ENCODE measurements at regions not wholly inside any gene's neighbourhood (a gene's known extent, or its start where the extent isn't known, plus 50 kb on each side); places are given as distances from the start of the nearest gene placed in this dataset.

- Histone ChIP-seq H3K36me3 (ENCODE audit: insufficient read depth, low read length) (no peaks in the 10 kb centered on the region), H2AFZ (ENCODE audit: low read depth, low read length) (no peak overlapping the region), H3K4me3 (ENCODE audit: insufficient read depth, low read depth, low read length) (no peak overlapping the region), H3K79me2 (ENCODE audit: insufficient read depth, low read length) (no peaks in the 10 kb centered on the region), H4K20me1 (ENCODE audit: insufficient read depth, low read length) (no peaks in the 10 kb centered on the region), H3K27me3 (ENCODE audit: insufficient read depth, low read length) (no peaks in the 10 kb centered on the region), H3K9ac (ENCODE audit: low read length) (no peak overlapping the region), H3K27ac (ENCODE audit: low read depth, low read length) (no peak overlapping the region), H3K9me3 (ENCODE audit: insufficient read depth, low read depth, low read length) (peaks cover 3% of the 10 kb centered on the region), H3K4me2 (ENCODE audit: low read length) (no peak overlapping the region), H3K4me1 (ENCODE audit: insufficient read depth, low read length) (peaks cover 11% of the 10 kb centered on the region)
- peaks cover 9% of the 10 kb centered on the region for H3K4me1 Mint-ChIP-seq (ENCODE audit: low read depth, unreplicated experiment)
- peaks cover 25% of the 10 kb centered on the region for H3K9me3 Mint-ChIP-seq (ENCODE audit: unreplicated experiment)
- no peak overlapping the region for H3K4me3 Mint-ChIP-seq (ENCODE audit: unreplicated experiment)
- DNase-seq (ENCODE audit: low read depth) (no peak), FAIRE-seq (no peak)
- H3K36me3 Mint-ChIP-seq (ENCODE audit: low read depth, unreplicated experiment) = no peaks in the 10 kb centered on the region
- TF ChIP-seq, protein P1, sequence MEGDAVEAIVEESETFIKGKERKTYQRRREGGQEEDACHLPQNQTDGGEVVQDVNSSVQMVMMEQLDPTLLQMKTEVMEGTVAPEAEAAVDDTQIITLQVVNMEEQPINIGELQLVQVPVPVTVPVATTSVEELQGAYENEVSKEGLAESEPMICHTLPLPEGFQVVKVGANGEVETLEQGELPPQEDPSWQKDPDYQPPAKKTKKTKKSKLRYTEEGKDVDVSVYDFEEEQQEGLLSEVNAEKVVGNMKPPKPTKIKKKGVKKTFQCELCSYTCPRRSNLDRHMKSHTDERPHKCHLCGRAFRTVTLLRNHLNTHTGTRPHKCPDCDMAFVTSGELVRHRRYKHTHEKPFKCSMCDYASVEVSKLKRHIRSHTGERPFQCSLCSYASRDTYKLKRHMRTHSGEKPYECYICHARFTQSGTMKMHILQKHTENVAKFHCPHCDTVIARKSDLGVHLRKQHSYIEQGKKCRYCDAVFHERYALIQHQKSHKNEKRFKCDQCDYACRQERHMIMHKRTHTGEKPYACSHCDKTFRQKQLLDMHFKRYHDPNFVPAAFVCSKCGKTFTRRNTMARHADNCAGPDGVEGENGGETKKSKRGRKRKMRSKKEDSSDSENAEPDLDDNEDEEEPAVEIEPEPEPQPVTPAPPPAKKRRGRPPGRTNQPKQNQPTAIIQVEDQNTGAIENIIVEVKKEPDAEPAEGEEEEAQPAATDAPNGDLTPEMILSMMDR (IDR thresholded peaks at IDR 0.05; ENCODE audit: insufficient read depth, low read depth, low read length) = no peak
- TF ChIP-seq EZH2 (IDR thresholded peaks at IDR 0.05; ENCODE audit: insufficient read depth, low read length) = no peak
- no peak overlapping the region for H3K27ac Mint-ChIP-seq (ENCODE audit: unreplicated experiment)
- H3K27me3 Mint-ChIP-seq (ENCODE audit: low read depth, unreplicated experiment) = peaks cover 17% of the 10 kb centered on the region
Measured at GRCh38 chr9:87810679-87811178, 71.9 kb upstream of the SPATA31E1 start.

DNA sequence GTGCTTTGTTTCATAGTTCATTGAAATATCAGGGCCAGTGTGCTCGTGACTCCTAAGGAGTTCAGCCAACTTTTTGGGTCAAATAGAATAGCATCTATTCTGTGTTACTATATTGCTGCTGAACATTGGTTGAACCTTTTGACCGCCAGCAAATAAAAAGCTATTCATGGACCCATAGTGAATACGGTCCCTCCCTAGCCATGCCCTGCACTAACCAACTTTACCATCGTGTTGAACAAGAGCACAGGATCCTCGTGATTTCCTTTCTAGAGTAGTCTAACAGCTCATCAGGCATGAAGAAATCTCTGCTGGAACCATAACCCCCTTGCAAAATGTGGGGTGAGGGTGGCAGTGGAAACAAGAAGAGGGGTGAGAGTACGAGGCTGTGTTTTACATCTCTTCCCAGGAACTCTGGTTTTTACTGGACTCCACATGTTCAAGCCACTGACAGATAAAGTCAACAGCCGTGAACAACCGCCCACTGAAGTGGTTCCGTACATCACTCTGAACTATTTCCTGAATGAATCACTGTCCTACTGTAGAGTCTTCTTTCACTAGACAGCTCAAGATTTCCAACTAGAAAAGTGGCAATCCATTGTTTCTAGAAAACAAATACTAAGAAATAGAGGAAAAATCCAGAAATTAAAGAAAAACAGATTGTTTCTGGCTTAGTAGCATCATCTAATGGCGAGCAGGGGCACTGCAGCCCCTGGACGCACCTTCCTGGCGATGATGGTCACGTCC is 70.1 kb upstream of the SPATA31E1 start:
- peaks cover 22% of the 10 kb centered on the region for H3K9me3 Mint-ChIP-seq (ENCODE audit: unreplicated experiment)
- H3K4me3 Mint-ChIP-seq (ENCODE audit: unreplicated experiment) = no peak overlapping the region
- H3K27me3 Mint-ChIP-seq (ENCODE audit: low read depth, unreplicated experiment) = peaks cover 17% of the 10 kb centered on the region
- FAIRE-seq (no peak), DNase-seq (ENCODE audit: low read depth) (peak; percentile 81)
- H3K9me3 ChIP-seq (ENCODE audit: insufficient read depth, low read depth, low read length) = peaks cover 3% of the 10 kb centered on the region
- H3K36me3 Mint-ChIP-seq (ENCODE audit: low read depth, unreplicated experiment) = no peaks in the 10 kb centered on the region
- no peak overlapping the region for H3K4me3 ChIP-seq (ENCODE audit: insufficient read depth, low read depth, low read length)
- peak overlapping the region; percentile 2 for H2AFZ ChIP-seq (ENCODE audit: low read depth, low read length)
- H3K79me2 ChIP-seq (ENCODE audit: insufficient read depth, low read length) = no peaks in the 10 kb centered on the region
- no peaks in the 10 kb centered on the region for H3K27me3 ChIP-seq (ENCODE audit: insufficient read depth, low read length)
- H3K4me1 ChIP-seq (ENCODE audit: insufficient read depth, low read length) = peaks cover 11% of the 10 kb centered on the region
- H3K27ac Mint-ChIP-seq (ENCODE audit: unreplicated experiment) = peak overlapping the region; percentile 64
- H4K20me1 ChIP-seq (ENCODE audit: insufficient read depth, low read length) = no peaks in the 10 kb centered on the region
- TF ChIP-seq EZH2 (IDR thresholded peaks at IDR 0.05; ENCODE audit: insufficient read depth, low read length) = no peak
- TF ChIP-seq, protein P1 (IDR thresholded peaks at IDR 0.05; ENCODE audit: insufficient read depth, low read depth, low read length) = peak; percentile 92
- peak overlapping the region; percentile 22 for H3K4me2 ChIP-seq (ENCODE audit: low read length)
- no peak overlapping the region for H3K9ac ChIP-seq (ENCODE audit: low read length)
- no peak overlapping the region for H3K27ac ChIP-seq (ENCODE audit: low read depth, low read length)
- H3K36me3 ChIP-seq (ENCODE audit: insufficient read depth, low read length) = no peaks in the 10 kb centered on the region
- peaks cover 9% of the 10 kb centered on the region for H3K4me1 Mint-ChIP-seq (ENCODE audit: low read depth, unreplicated experiment)

- peak overlapping the region; percentile 22 for H3K4me2 ChIP-seq (ENCODE audit: low read length)
- Mint-ChIP-seq H3K36me3 (ENCODE audit: low read depth, unreplicated experiment) (no peaks in the 10 kb centered on the region), H3K4me1 (ENCODE audit: low read depth, unreplicated experiment) (peaks cover 9% of the 10 kb centered on the region), H3K27ac (ENCODE audit: unreplicated experiment) (peak overlapping the region; percentile 64), H3K27me3 (ENCODE audit: low read depth, unreplicated experiment) (peaks cover 17% of the 10 kb centered on the region), H3K9me3 (ENCODE audit: unreplicated experiment) (peaks cover 18% of the 10 kb centered on the region), H3K4me3 (ENCODE audit: unreplicated experiment) (no peak overlapping the region)
- peaks cover 3% of the 10 kb centered on the region for H3K9me3 ChIP-seq (ENCODE audit: insufficient read depth, low read depth, low read length)
- no peaks in the 10 kb centered on the region for H3K36me3 ChIP-seq (ENCODE audit: insufficient read depth, low read length)
- H3K4me1 ChIP-seq (ENCODE audit: insufficient read depth, low read length) = peaks cover 11% of the 10 kb centered on the region
- no peak overlapping the region for H3K4me3 ChIP-seq (ENCODE audit: insufficient read depth, low read depth, low read length)
- DNase-seq (ENCODE audit: low read depth) (no peak), FAIRE-seq (no peak)
- peak overlapping the region; percentile 2 for H2AFZ ChIP-seq (ENCODE audit: low read depth, low read length)
- no peaks in the 10 kb centered on the region for H4K20me1 ChIP-seq (ENCODE audit: insufficient read depth, low read length)
- H3K79me2 ChIP-seq (ENCODE audit: insufficient read depth, low read length) = no peaks in the 10 kb centered on the region
- no peaks in the 10 kb centered on the region for H3K27me3 ChIP-seq (ENCODE audit: insufficient read depth, low read length)
- no peak overlapping the region for H3K27ac ChIP-seq (ENCODE audit: low read depth, low read length)
- TF ChIP-seq, protein P1 (IDR thresholded peaks at IDR 0.05; ENCODE audit: insufficient read depth, low read depth, low read length) = no peak
- no peak for TF ChIP-seq EZH2 (IDR thresholded peaks at IDR 0.05; ENCODE audit: insufficient read depth, low read length)
- no peak overlapping the region for H3K9ac ChIP-seq (ENCODE audit: low read length)
Measured at GRCh38 chr9:87813119-87813463, 69.6 kb upstream of the SPATA31E1 start.
